AG09309 (cell line): ENCODE measurements at regions not wholly inside any gene's neighbourhood (a gene's known extent, or its start where the extent isn't known, plus 50 kb on each side); places are given as distances from the start of the nearest gene placed in this dataset.

Experiments
- DNase-seq: peaks from one replicate; pipeline ENCODE4 v3.0.0-alpha.2; 2010; ENCODE audit warnings: low read depth
- H3K4me3 ChIP-seq: 2 replicates; pipeline ENCODE4 v1.5.1; 2011; ENCODE audit warnings: mild to moderate bottlenecking, low read depth, low read length, moderate library complexity; ENCODE audit not compliant: control insufficient read depth
- TF ChIP-seq, protein P1 (sequence below): IDR thresholded peaks from 2 replicates; pipeline ENCODE4 v1.5.1; 2011; ENCODE audit warnings: mild to moderate bottlenecking, low read depth, low read length, inconsistent platforms; ENCODE audit not compliant: insufficient read depth, control insufficient read depth; ENCODE audit errors: missing control alignments

GRCh38 chr5:175813943-175814630 lies 57.3 kb upstream of the CPLX2 start:
- TF ChIP-seq, protein P1, sequence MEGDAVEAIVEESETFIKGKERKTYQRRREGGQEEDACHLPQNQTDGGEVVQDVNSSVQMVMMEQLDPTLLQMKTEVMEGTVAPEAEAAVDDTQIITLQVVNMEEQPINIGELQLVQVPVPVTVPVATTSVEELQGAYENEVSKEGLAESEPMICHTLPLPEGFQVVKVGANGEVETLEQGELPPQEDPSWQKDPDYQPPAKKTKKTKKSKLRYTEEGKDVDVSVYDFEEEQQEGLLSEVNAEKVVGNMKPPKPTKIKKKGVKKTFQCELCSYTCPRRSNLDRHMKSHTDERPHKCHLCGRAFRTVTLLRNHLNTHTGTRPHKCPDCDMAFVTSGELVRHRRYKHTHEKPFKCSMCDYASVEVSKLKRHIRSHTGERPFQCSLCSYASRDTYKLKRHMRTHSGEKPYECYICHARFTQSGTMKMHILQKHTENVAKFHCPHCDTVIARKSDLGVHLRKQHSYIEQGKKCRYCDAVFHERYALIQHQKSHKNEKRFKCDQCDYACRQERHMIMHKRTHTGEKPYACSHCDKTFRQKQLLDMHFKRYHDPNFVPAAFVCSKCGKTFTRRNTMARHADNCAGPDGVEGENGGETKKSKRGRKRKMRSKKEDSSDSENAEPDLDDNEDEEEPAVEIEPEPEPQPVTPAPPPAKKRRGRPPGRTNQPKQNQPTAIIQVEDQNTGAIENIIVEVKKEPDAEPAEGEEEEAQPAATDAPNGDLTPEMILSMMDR: no peak
- H3K4me3 ChIP-seq: no peak overlapping the region
- DNase-seq: no peak

DNA sequence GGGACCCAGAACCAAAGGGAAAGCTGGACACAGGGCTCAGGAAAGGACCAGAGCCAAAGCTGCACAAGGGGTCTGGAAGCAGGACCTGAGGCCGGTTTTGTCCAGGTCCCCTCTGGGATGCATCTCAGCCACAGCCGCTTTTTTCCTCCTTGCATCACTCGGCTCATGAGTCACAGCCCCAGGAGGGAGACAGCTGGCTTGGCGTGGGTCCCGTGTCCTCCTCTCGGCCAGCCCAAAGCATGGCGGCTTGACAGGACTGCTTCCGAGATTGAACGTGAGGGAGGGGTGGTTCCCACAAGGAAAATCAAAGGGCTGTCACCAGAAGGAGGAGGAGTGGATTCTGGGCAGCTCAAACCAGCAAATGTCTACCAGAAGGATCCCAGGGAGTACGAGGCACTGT lies 56.7 kb upstream of the CPLX2 start:
- H3K4me3 ChIP-seq: no peak overlapping the region
- TF ChIP-seq, protein P1: no peak
- peak; percentile 46 for DNase-seq

GRCh38 chr5:175815126-175815913 lies 56.1 kb upstream of the CPLX2 start:
- DNase-seq: no peak
- TF ChIP-seq, protein P1: no peak
- no peak overlapping the region for H3K4me3 ChIP-seq

DNA sequence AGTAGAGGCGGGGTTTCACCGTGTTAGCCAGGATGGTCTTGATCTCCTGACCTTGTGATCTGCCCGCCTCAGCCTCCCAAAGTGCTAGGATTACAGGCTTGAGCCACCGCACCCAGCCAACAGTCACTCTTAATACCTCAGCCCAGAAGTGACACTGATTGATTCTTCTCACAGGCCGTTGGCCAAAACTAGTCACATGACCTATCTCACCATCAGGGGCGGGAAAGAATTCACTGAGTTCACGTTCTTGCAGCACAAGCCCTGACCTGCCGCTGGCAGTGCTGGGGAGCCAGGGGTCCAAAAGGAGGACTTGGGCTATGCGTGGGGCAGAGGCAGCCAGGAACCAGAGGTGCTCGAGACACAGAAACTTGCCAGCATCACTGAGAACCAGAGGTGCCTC lies 55.0 kb upstream of the CPLX2 start:
- TF ChIP-seq, protein P1: no peak
- no peak for DNase-seq
- H3K4me3 ChIP-seq: no peak overlapping the region

- no peak overlapping the region for H3K4me3 ChIP-seq
- TF ChIP-seq, protein P1: no peak
- no peak for DNase-seq
Observed at GRCh38 chr5:175819090-175819425, 52.3 kb upstream of the CPLX2 start.

GRCh38 chr5:175820230-175820629 lies 51.1 kb upstream of the CPLX2 start:
- TF ChIP-seq, protein P1: no peak
- no peak for DNase-seq
- no peak overlapping the region for H3K4me3 ChIP-seq
